Lung microvascular endothelial cell (primary cell): ENCODE measurements at regions not wholly inside any gene's neighbourhood (a gene's known extent, or its start where the extent isn't known, plus 50 kb on each side); places are given as distances from the start of the nearest gene placed in this dataset.
"Not testable (repeated sequence)": the region's sequence is repeated elsewhere in the genome, so short reads cannot be mapped to it uniquely, and the experiment has no call there.

ENCODE experiments used
- DNase-seq, 2 donors: peaks; one replicate each; pipeline versions ENCODE4 v3.0.0 to v3.0.0-alpha.2; 2010; ENCODE audit warnings: low read depth in 2 of 2

- no peak for DNase-seq
Observed at GRCh38 chr15:22240403-22240802, 160.1 kb downstream of the OR4M2 start.

- no peak for DNase-seq
Observed at GRCh38 chr15:22240986-22241385, 160.7 kb downstream of the OR4M2 start.

- DNase-seq, result no peak
Observed at GRCh38 chr15:22241451-22241850, 161.1 kb downstream of the OR4M2 start.

GRCh38 chr15:22242311-22242710, 162.0 kb downstream of the OR4M2 start:
- DNase-seq, result not testable (repeated sequence)

GRCh38 chr15:22243440-22244130, 163.3 kb downstream of the OR4M2 start:
- DNase-seq, result no peak

GRCh38 chr15:22249511-22249910, 169.2 kb downstream of the OR4M2 start:
- not testable (repeated sequence) for DNase-seq

- not testable (repeated sequence) for DNase-seq
Observed at GRCh38 chr15:22250501-22251290, 170.4 kb downstream of the OR4M2 start.

- DNase-seq, result no peak
Observed at GRCh38 chr15:22251422-22251821, 171.1 kb downstream of the OR4M2 start.

GRCh38 chr15:22252047-22252446, 171.7 kb downstream of the OR4M2 start:
- DNase-seq, result not testable (repeated sequence)

- not testable (repeated sequence) for DNase-seq
Observed at GRCh38 chr15:22252521-22252920, 172.2 kb downstream of the OR4M2 start.

GRCh38 chr15:22253002-22253675, 172.8 kb downstream of the OR4M2 start:
- DNase-seq, result peak in 1 of 2 donors; percentile 18

- DNase-seq, result no peak
Observed at GRCh38 chr15:22253676-22254408, 173.5 kb downstream of the OR4M2 start.

GRCh38 chr15:22254409-22255045, 174.2 kb downstream of the OR4M2 start:
- peak in 1 of 2 donors; percentile 39 for DNase-seq

- DNase-seq, result not testable (repeated sequence)
Observed at GRCh38 chr15:22255606-22256005, 175.3 kb downstream of the OR4M2 start.

- DNase-seq, result not testable (repeated sequence)
Observed at GRCh38 chr15:22256389-22257046, 176.2 kb downstream of the OR4M2 start.

GRCh38 chr15:22257047-22258008, 177.0 kb downstream of the OR4M2 start:
- peak in 1 of 2 donors; percentile 69 for DNase-seq

- DNase-seq, result no peak
Observed at GRCh38 chr15:22258009-22258397, 177.7 kb downstream of the OR4M2 start.

- peak in 1 of 2 donors; percentile 20 for DNase-seq
Observed at GRCh38 chr15:22258398-22259150, 178.2 kb downstream of the OR4M2 start.
